DMS53 treated with DMSO at 0.1 percent for 48 hours (cell line): ENCODE measurements at regions not wholly inside any gene's neighbourhood (a gene's known extent, or its start where the extent isn't known, plus 50 kb on each side); places are given as distances from the start of the nearest gene placed in this dataset.

Experiments used
- DNase-seq: peaks from one replicate; lab custom pipeline; 2025; ENCODE audit not compliant: unreplicated experiment; lab: John Stamatoyannopoulos, UW

DNA sequence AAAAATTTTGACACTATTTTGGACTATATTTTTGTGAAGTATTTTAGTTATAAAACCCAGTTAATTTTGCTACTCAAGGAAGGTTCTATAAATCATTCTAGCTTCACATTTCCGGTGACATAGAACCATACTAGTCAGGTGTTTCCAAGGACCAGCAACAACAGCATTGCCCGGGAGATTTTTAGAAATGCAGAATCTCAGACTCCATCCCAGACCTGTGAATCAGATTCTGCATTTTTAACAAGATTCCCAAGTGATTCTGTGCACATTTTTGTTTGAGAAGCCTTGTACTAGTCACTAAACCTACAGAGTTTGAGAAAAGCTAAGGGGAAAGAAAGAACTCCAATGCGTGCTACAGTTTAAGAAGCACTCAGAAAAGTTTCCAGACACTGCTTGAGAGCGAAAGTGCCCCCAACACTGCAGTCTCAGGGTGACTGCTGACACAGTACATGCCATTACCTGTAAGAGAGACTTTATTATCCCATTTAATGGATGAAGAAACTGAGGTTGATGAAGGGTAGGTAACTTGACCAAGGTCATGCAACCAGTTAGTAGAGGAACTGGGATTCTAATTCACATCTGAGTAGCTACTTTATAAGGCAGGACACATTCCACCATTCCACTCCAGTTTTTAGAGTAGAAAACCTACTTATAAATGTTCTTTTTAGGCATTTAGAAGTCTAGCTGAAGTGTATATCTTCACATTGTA lies 49.7 kb upstream of the USP3 start:
- no peak for DNase-seq
